ENCODE measurements at regions not wholly inside any gene's neighbourhood (a gene's known extent, or its start where the extent isn't known, plus 50 kb on each side); places are given as distances from the start of the nearest gene placed in this dataset.

DNA sequence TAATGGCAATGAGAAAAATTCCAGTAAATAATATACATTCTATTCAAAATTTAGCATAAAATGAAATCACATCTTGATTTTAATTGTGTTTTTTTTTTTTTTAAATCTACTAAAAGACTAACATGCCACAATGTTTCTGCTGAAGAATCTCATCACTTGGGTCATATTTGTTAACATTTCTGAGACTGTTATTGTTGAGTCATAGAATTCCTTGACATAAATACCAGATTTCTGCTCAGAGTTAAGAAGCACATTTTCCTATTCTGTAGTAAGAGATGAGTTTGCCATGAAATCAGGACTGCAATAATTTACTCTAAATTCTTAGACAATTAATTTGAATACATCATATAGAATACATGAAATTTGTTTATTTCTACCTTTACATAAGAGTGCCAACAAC lies 154.9 kb upstream of the KYNU start:
- in situ Hi-C loops (cut with HindIII; ENCODE audit: low sequenced_read_pairs) = no loop called here
- H3K4me3 ChIP-seq (ENCODE audit: low read depth, low read length) = no peak overlapping the region
- TF ChIP-seq, protein P1, sequence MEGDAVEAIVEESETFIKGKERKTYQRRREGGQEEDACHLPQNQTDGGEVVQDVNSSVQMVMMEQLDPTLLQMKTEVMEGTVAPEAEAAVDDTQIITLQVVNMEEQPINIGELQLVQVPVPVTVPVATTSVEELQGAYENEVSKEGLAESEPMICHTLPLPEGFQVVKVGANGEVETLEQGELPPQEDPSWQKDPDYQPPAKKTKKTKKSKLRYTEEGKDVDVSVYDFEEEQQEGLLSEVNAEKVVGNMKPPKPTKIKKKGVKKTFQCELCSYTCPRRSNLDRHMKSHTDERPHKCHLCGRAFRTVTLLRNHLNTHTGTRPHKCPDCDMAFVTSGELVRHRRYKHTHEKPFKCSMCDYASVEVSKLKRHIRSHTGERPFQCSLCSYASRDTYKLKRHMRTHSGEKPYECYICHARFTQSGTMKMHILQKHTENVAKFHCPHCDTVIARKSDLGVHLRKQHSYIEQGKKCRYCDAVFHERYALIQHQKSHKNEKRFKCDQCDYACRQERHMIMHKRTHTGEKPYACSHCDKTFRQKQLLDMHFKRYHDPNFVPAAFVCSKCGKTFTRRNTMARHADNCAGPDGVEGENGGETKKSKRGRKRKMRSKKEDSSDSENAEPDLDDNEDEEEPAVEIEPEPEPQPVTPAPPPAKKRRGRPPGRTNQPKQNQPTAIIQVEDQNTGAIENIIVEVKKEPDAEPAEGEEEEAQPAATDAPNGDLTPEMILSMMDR (IDR thresholded peaks at IDR 0.05; ENCODE audit: low read depth, low read length, missing control alignments) = no peak
- no peak for DNase-seq (ENCODE audit: low read depth)

DNA sequence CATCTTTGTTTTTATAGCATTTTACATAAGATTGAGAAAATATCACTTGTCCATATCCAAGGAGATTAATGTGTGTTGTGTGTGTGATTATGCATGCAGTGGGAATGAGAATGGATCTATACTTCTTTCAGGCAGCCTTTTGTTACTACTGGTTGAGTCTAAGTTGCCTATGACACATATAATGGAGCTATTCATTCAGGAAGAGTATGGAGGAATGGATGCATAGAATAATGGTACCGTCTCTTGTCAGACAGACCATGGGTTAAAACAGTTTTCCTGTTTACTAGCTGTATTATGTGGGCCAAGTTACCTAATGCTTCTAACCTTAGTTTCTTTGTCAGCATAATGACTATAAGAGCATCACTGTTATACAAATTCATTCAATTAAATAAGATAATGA lies 155.4 kb upstream of the KYNU start:
- in situ Hi-C loops (cut with HindIII; ENCODE audit: low sequenced_read_pairs) = no loop called here
- TF ChIP-seq, protein P1 (IDR thresholded peaks at IDR 0.05; ENCODE audit: low read depth, low read length, missing control alignments) = no peak
- H3K4me3 ChIP-seq (ENCODE audit: low read depth, low read length) = no peak overlapping the region
- DNase-seq (ENCODE audit: low read depth) = no peak

DNA sequence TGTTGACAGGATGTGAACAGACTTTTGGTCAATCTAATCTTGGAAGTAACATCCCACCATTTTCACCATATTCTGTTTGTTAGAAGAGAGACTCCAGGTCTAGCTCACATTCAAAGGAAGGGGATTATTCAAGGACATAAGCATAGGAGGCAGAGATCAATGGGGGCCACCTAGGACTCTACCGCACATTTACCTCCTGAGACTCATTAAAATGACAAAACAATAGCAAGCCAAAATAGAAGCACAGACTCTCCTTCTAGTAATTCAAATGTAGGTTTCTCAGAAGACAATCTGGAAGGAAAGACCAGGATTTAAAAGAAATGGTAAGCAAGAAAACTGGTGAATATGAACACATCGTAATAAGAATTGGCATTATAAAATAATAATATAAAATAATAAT lies 156.4 kb upstream of the KYNU start:
- no peak overlapping the region for H3K4me3 ChIP-seq (ENCODE audit: low read depth, low read length)
- in situ Hi-C loops (cut with HindIII; ENCODE audit: low sequenced_read_pairs) = no loop called here
- TF ChIP-seq, protein P1 (IDR thresholded peaks at IDR 0.05; ENCODE audit: low read depth, low read length, missing control alignments) = no peak
- no peak for DNase-seq (ENCODE audit: low read depth)

DNA sequence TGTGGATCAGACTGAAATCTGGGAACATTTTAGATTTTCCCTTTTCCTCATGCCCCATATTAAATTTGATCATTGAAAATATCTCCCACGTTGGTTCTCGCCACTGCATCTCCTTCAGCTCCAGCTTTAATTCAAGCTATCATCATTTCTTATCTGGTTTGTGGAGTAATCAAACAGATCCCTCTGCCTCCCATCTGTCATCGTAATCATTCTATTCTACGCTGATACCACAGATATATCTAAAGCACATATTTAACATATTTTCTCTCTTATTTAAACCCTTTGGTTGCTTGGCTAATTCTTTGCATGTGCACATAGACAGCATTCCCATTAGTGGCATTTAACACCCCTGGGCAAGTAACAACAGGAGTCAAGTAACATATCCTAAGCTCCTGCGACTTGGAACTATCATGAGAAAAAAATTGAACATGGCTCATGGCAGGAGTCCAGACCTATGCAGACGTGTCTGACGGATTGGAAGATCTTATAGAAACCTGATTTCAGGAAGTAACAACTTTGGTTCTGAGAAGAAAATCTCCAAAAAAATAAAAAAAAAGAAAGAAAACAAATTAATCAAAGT lies 158.8 kb upstream of the KYNU start:
- TF ChIP-seq, protein P1 (IDR thresholded peaks at IDR 0.05; ENCODE audit: low read depth, low read length, missing control alignments) = no peak
- no peak overlapping the region for H3K4me3 ChIP-seq (ENCODE audit: low read depth, low read length)
- in situ Hi-C loops (cut with HindIII; ENCODE audit: low sequenced_read_pairs) = no loop called here
- no peak for DNase-seq (ENCODE audit: low read depth)

DNA sequence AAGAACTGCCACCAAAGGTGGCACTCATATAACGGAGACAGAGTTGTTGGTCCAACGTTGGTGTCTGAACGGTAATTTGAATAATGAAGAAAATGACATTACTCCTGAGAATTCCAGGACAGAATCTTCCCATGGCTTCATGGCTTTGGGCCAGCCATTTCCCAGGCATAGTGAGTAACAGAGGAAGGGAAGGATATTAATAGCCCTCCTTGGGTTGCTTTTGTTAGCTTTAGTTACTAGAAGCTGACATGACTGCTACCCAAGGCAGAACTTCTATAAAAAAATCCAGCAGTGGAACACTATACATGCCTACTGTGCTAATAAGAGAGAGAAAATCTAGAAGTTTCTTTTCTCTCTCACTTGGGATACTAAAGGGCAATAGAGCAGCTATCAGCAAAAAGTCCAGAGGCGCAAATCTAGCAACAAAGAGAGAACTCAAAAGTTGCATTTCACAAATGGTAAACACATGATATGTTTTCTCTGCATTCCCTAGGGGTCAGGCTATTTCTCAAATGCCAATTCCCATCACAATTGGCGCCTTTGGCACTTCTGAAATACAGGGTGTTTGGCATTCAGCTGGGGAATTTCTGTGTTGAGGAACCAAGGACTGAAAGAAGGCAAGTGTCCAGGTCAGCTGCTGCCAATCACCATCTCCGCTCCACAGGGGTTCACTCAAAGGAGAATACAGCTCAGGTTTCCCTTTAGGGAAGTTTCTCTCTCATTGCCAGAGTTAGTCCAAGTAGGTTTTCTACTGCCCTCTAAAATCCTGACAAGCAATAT lies 160.8 kb upstream of the KYNU start:
- in situ Hi-C loops (cut with HindIII; ENCODE audit: low sequenced_read_pairs) = no loop called here
- no peak overlapping the region for H3K4me3 ChIP-seq (ENCODE audit: low read depth, low read length)
- TF ChIP-seq, protein P1 (IDR thresholded peaks at IDR 0.05; ENCODE audit: low read depth, low read length, missing control alignments) = no peak
- peak; percentile 32 for DNase-seq (ENCODE audit: low read depth)

DNA sequence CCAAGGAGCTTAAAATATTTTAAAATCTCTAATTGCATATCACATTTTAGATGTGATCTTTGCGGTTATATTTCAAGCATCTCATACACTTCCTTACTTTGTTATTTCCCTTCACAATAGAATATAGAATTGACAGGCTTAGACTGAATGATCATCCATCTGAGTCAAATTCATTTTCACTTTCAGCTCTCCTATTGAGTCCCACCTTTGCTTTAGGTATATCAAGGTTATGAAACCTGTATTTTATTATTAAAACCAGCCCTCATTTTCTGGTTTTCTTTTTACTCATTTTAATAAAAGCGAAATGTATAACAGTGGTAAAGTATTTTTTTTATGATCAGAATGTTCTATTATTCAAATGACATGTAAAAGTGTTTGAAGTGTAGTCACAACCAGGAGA lies 162.9 kb upstream of the KYNU start:
- TF ChIP-seq, protein P1 (IDR thresholded peaks at IDR 0.05; ENCODE audit: low read depth, low read length, missing control alignments) = no peak
- H3K4me3 ChIP-seq (ENCODE audit: low read depth, low read length) = no peak overlapping the region
- DNase-seq (ENCODE audit: low read depth) = no peak
- in situ Hi-C loops (cut with HindIII; ENCODE audit: low sequenced_read_pairs) = no loop called here

Data from astrocyte of the cerebellum (primary cell).